ENCODE measurements at regions not wholly inside any gene's neighbourhood (a gene's known extent, or its start where the extent isn't known, plus 50 kb on each side); places are given as distances from the start of the nearest gene placed in this dataset.

DNA sequence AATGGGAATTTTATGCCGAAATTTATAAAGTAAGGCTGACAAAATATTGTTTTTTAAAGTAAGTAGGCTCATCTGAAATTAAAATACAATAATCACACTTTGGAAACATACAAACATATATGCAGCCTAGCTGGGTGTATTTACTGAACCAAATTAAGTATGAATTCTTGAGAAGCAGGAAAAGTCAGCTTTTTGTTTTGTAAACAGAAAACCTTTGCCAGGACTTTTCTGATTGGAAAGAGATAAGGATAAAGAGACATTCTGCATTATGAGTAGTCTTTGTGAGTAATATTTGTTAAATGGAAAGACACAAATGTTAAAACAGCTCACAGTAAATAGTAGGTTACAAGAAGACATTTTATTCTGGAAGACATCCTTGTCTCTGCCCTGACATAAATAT, 1380.8 kb downstream of the GRIK2 start:
- TF ChIP-seq, protein P1, sequence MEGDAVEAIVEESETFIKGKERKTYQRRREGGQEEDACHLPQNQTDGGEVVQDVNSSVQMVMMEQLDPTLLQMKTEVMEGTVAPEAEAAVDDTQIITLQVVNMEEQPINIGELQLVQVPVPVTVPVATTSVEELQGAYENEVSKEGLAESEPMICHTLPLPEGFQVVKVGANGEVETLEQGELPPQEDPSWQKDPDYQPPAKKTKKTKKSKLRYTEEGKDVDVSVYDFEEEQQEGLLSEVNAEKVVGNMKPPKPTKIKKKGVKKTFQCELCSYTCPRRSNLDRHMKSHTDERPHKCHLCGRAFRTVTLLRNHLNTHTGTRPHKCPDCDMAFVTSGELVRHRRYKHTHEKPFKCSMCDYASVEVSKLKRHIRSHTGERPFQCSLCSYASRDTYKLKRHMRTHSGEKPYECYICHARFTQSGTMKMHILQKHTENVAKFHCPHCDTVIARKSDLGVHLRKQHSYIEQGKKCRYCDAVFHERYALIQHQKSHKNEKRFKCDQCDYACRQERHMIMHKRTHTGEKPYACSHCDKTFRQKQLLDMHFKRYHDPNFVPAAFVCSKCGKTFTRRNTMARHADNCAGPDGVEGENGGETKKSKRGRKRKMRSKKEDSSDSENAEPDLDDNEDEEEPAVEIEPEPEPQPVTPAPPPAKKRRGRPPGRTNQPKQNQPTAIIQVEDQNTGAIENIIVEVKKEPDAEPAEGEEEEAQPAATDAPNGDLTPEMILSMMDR (IDR thresholded peaks at IDR 0.05) = no peak
- TF ChIP-seq POLR2A (IDR thresholded peaks at IDR 0.05) (no peak), POLR2AphosphoS5 (IDR thresholded peaks at IDR 0.05; ENCODE audit: insufficient read depth in 1 of 2, low read depth in 1 of 2) (no peak)
- intact Hi-C loops (cut with DNase I) = no loop called here

GRCh38 chr6:102773636-102774035, 1380.1 kb downstream of the GRIK2 start:
- H3K27me3 ChIP-seq = no peaks in the 10 kb centered on the region
- H3K27ac ChIP-seq = no peak overlapping the region
- no peak for DNase-seq (ENCODE audit: extremely low spot score in 2 of 2)
- no peaks in the 10 kb centered on the region for H3K36me3 ChIP-seq
- TF ChIP-seq POLR2A (IDR thresholded peaks at IDR 0.05) (no peak), POLR2AphosphoS5 (IDR thresholded peaks at IDR 0.05; ENCODE audit: insufficient read depth in 1 of 2, low read depth in 1 of 2) (no peak)
- TF ChIP-seq, protein P1 (IDR thresholded peaks at IDR 0.05) = no peak
- no peaks in the 10 kb centered on the region for H3K9me3 ChIP-seq
- H3K4me3 ChIP-seq = no peak overlapping the region
- H3K4me1 ChIP-seq = no peaks in the 10 kb centered on the region
- intact Hi-C loops (cut with DNase I) = no loop called here

More for the DNA sequence above, 1380.8 kb downstream of the GRIK2 start:
- Histone ChIP-seq H3K36me3 (no peaks in the 10 kb centered on the region), H3K27me3 (no peaks in the 10 kb centered on the region), H3K9me3 (no peaks in the 10 kb centered on the region), H3K27ac (no peak overlapping the region), H3K4me1 (no peaks in the 10 kb centered on the region), H3K4me3 (no peak overlapping the region)
- no peak for DNase-seq (ENCODE audit: extremely low spot score in 2 of 2)

GRCh38 chr6:102766963-102767362, 1373.5 kb downstream of the GRIK2 start:
- intact Hi-C loops (cut with DNase I) = no loop called here
- Histone ChIP-seq H3K9me3 (no peaks in the 10 kb centered on the region), H3K4me3 (no peak overlapping the region), H3K36me3 (no peaks in the 10 kb centered on the region), H3K27me3 (no peaks in the 10 kb centered on the region), H3K27ac (no peak overlapping the region), H3K4me1 (no peaks in the 10 kb centered on the region)
- TF ChIP-seq POLR2A (IDR thresholded peaks at IDR 0.05) (no peak), POLR2AphosphoS5 (IDR thresholded peaks at IDR 0.05; ENCODE audit: insufficient read depth in 1 of 2, low read depth in 1 of 2) (no peak)
- TF ChIP-seq, protein P1 (IDR thresholded peaks at IDR 0.05) = no peak
- no peak for DNase-seq (ENCODE audit: extremely low spot score in 2 of 2)

DNA sequence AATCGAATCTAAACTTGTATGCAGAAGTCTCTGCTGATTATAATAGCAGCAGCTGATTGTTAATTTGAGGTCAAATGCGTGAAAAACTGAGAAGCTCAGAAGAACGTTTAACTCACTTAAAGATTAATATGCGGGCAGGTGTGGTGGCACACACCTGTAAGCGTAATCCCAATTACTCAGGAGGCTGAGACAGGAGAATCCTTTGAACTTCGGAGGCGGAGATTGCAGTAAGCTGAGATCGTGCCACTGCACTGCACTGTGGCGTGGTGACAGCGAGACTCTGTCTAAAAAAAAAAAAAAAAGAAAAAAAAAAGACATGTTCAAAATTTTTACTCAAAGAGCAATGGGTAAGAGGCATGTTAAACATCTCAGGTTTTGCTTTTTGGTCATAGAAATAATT, 1370.8 kb downstream of the GRIK2 start:
- intact Hi-C loops (cut with DNase I) = no loop called here
- no peak for DNase-seq (ENCODE audit: extremely low spot score in 2 of 2)
- H3K4me3 ChIP-seq = no peak overlapping the region
- no peaks in the 10 kb centered on the region for H3K9me3 ChIP-seq
- no peak overlapping the region for H3K27ac ChIP-seq
- H3K27me3 ChIP-seq = no peaks in the 10 kb centered on the region
- H3K36me3 ChIP-seq = no peaks in the 10 kb centered on the region
- no peaks in the 10 kb centered on the region for H3K4me1 ChIP-seq
- TF ChIP-seq, protein P1 (IDR thresholded peaks at IDR 0.05) = no peak
- TF ChIP-seq POLR2AphosphoS5 (IDR thresholded peaks at IDR 0.05; ENCODE audit: insufficient read depth in 1 of 2, low read depth in 1 of 2) (no peak), POLR2A (IDR thresholded peaks at IDR 0.05) (no peak)

DNA sequence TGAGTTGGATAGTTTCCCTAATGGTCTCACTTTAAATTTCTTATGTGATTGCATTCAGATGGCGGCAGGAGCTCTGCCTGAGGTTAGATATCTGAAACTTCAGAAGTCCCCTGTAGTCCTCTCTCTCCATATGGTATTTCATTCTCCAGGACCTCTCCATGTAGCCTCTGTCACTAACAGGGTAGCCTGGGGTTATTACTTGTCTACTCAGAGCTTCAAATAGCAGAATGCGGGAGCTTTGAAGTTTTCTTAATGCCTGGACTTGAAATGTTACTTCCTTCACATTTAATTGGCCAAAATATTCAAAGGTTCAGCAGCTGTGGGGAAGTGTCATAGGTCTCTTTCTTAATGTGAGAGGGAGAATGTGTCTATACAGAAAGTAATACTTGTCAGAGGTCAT, 1370.4 kb downstream of the GRIK2 start:
- intact Hi-C loops (cut with DNase I) = no loop called here
- Histone ChIP-seq H3K4me3 (no peak overlapping the region), H3K27me3 (no peaks in the 10 kb centered on the region), H3K4me1 (no peaks in the 10 kb centered on the region), H3K27ac (no peak overlapping the region), H3K36me3 (no peaks in the 10 kb centered on the region), H3K9me3 (no peaks in the 10 kb centered on the region)
- TF ChIP-seq, protein P1 (IDR thresholded peaks at IDR 0.05) = no peak
- TF ChIP-seq POLR2A (IDR thresholded peaks at IDR 0.05) (no peak), POLR2AphosphoS5 (IDR thresholded peaks at IDR 0.05; ENCODE audit: insufficient read depth in 1 of 2, low read depth in 1 of 2) (no peak)
- DNase-seq (ENCODE audit: extremely low spot score in 2 of 2) = no peak
